Aorta (tissue), 5 donors: ENCODE measurements at regions not wholly inside any gene's neighbourhood (a gene's known extent, or its start where the extent isn't known, plus 50 kb on each side); places are given as distances from the start of the nearest gene placed in this dataset.
"Not testable (repeated sequence)": the region's sequence is repeated elsewhere in the genome, so short reads cannot be mapped to it uniquely, and the experiment has no call there.

ENCODE experiments used
- ATAC-seq: fragments of 200-7000 bp; cut with Tn5 transposase; one replicate; pipeline ENCODE4 v1.9.1; 2022; ENCODE audit warnings: moderate library complexity; ENCODE audit not compliant: low FRiP score
- DNase-seq, 2 donors: peaks; one replicate each; pipeline ENCODE4 v3.0.0-alpha.2; 2020
- H3K27ac ChIP-seq, 2 donors: one replicate each; pipeline ENCODE4 v1.5.1; 2013; ENCODE audit warnings: low read length in 2 of 2, mild to moderate bottlenecking in 2 of 2, moderate library complexity in 2 of 2, control low read depth in 1 of 2, inconsistent platforms in 1 of 2, low read depth in 1 of 2
- H3K27me3 ChIP-seq, 2 donors: one replicate each; pipeline ENCODE4 v1.6.1; 2013; ENCODE audit warnings: control low read depth in 1 of 2, low read length in 1 of 2, mild to moderate bottlenecking in 1 of 2, moderate library complexity in 1 of 2; ENCODE audit not compliant: insufficient read depth in 2 of 2, control insufficient read depth in 1 of 2
- H3K36me3 ChIP-seq, 2 donors: one replicate each; pipeline ENCODE4 v1.6.1; 2013; ENCODE audit warnings: control low read depth in 1 of 2, low read length in 1 of 2, mild to moderate bottlenecking in 1 of 2; ENCODE audit not compliant: insufficient read depth in 2 of 2, control insufficient read depth in 1 of 2
- H3K4me1 ChIP-seq, 2 donors: one replicate each; pipeline ENCODE4 v1.6.1; 2013; ENCODE audit warnings: low read length in 2 of 2, control low read depth in 1 of 2, mild to moderate bottlenecking in 1 of 2, moderate library complexity in 1 of 2; ENCODE audit not compliant: insufficient read depth in 2 of 2, control insufficient read depth in 1 of 2
- H3K4me3 ChIP-seq, 2 donors: one replicate each; pipeline ENCODE4 v1.5.1; 2013; ENCODE audit warnings: low read length in 2 of 2, control low read depth in 1 of 2, mild to moderate bottlenecking in 1 of 2
- H3K9me3 ChIP-seq: one replicate; pipeline ENCODE4 v1.6.1; 2013; ENCODE audit warnings: mild to moderate bottlenecking, low read length; ENCODE audit not compliant: control insufficient read depth
- WGBS, 2 donors: extraction: QIAGEN DNeasy Blood & Tissue Kit; methylation state at CpG; one replicate each; pipeline ENCODE4 v1.1.7; 2013; 5-methylcytosine and 5-hydroxymethylcytosine counted together
- intact Hi-C, 2 donors: fragments of 100-400 bp; cut with DNase I; formaldehyde crosslinking; loops; one replicate each; pipeline versions ENCODE4 v1.14.2 to v1.15.0; 2022
- donor health status: healthy with polysubstance abuse.
- donor health status: Bipolar disorder and iron deficiency.
- donor health status: DM: no; HTN: no; CAD: no.
- donor health status: DM: no; HTN: no; CAD: no.
- donor health status: DM: yes; HTN: yes; CAD: no.

DNA sequence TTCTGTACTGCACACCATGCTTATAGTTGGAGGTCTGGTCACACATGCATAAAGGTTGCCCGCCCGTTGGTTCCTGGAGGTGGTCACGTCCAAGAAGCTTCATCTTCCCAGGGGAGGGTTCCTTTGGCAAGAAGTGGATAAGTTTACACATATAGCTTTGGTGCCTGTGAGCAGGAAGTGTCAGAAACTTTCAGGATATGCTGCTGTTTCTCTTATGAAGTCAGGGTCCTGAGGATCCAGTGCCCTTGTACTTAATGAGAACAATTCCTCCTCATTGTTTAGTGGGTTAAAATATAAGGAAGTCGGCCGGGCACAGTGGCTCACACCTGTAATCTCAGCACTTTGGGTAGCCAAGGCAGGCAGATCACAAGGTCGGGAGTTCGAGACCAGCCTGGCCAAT, 115.5 kb upstream of the DUSP22 start:
- H3K27me3 ChIP-seq = no peaks in the 10 kb centered on the region
- intact Hi-C loops = no loop called here
- peaks cover 1% of the 10 kb centered on the region for H3K9me3 ChIP-seq
- ATAC-seq (no peak), DNase-seq (no peak)
- no peaks in the 10 kb centered on the region for H3K4me1 ChIP-seq
- 78 to 79% methylated on average over 7 of the region's 7 CpGs for WGBS, 2 donors
- H3K27ac ChIP-seq = no peak overlapping the region
- no peak overlapping the region for H3K4me3 ChIP-seq
- no peaks in the 10 kb centered on the region for H3K36me3 ChIP-seq

DNA sequence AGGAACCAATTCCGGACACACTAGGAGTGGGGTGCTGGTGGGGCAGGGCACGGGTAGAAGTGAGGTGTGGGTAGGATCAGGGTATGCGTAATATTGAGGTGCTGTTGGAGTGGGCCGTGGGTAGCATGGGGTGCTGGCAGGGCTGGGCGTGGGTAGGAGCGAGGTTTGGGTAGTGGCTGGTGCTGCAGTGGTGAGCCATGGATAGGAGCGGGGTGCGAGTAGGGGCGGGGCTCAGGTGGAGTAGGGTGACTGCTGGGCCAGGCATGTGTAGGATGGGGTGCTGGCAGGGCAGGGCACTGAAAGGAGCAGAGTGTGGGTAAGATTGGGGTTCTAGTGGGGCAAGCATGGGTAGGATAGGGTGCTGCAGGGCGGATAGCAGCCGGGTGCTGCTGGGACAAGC, 114.2 kb upstream of the DUSP22 start:
- Histone ChIP-seq H3K9me3 (no peaks in the 10 kb centered on the region), H3K4me1 (no peaks in the 10 kb centered on the region), H3K27ac (no peak overlapping the region), H3K36me3 (no peaks in the 10 kb centered on the region), H3K27me3 (no peaks in the 10 kb centered on the region), H3K4me3 (no peak overlapping the region)
- DNase-seq (no peak), ATAC-seq (no peak)
- intact Hi-C loops = no loop called here
- WGBS, 2 donors = 91 to 96% methylated on average over 9 to 11 of the region's 11 CpGs

DNA sequence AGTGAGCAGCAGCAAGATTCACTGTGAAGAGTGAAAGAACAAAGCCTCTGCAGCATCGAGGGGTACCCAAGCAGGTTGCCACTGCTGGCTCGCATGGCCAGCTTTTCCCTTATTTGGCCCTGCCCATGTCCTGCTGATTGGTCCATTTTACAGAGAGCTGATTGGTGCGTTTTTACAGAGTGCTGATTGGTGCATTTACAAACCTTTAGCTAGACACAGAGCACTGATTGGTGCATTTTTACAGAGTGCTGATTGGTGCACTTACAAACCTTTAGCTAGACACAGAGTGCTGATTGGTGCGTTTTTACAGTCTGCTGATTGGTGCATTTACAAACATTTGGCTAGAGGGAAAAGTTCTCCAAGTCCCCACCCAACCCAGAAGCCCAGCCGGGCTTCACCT, 113.4 kb upstream of the DUSP22 start:
- DNase-seq, H3K27ac ChIP-seq, ATAC-seq, H3K27me3 ChIP-seq, H3K9me3 ChIP-seq, H3K4me3 ChIP-seq, H3K36me3 ChIP-seq, H3K4me1 ChIP-seq, intact Hi-C loops: not testable (repeated sequence)
- 90 to 96% methylated on average over 5 of the region's 5 CpGs for WGBS, 2 donors

DNA sequence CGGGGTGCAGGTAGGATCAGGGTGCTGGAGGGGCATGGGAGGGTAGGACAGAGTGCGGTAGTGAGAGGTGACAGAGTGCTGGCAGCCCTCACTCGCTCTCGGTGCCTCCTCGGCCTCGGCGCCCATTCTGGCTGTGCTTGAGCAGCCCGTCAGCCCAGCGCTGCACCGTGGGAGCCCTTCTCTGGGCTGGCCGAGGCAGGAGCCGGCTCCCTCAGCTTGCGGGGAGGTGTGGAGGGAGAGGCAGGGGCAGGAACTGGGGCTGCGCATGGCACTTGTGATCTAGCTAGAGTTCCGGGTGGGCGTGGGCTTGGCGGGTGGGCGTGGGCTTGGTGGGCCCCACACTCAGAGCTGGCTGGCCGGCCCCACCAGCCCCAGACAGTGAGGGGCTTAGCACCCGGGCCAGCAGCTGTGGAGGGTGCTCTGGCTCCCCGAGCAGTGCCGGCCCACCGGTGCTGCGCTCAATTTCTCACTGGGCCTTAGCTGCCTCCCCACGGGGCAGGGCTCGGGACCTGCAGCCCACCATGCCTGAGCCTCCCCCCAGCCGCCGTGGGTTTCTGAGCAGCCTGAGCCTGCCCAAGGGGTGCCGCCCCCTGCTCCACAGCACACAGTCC, 112.8 kb upstream of the DUSP22 start:
- Histone ChIP-seq H3K4me1 (no peaks in the 10 kb centered on the region), H3K27me3 (no peaks in the 10 kb centered on the region), H3K27ac (no peak overlapping the region), H3K36me3 (no peaks in the 10 kb centered on the region), H3K9me3 (no peaks in the 10 kb centered on the region), H3K4me3 (no peak overlapping the region)
- DNase-seq = no peak
- intact Hi-C loops = no loop called here
- WGBS, 2 donors = 97% methylated on average over 27 to 29 of the region's 29 CpGs
- ATAC-seq = no peak

DNA sequence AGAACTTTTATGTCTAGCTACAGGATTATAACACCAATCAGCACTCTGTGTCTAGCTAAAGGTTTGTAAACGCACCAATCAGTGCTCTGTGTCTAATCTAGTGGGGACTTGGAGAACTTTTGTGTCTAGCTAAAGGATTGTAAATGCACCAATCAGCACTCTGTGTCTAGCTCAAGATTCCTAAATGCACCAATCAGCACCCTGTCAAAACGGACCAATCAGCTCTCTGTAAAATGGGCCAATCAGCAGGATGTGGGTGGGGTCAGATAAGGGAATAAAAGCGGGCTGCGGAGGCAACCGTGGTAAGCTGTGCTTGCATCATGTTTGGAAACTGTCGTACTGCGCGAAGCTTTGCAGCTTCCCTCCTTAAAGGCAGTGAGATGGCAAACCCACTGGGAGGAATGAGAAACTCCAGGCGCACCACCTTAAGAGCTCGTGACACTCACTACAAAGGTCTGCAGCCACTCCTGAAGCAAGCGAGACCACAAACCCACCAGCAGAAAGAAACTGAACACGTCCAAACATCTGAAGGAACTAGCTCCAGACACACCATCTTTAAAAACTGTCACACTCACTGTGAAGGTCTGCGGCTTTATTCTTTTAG, 112.1 kb upstream of the DUSP22 start:
- intact Hi-C loops, H3K4me3 ChIP-seq, H3K36me3 ChIP-seq, DNase-seq, H3K27me3 ChIP-seq, H3K4me1 ChIP-seq, ATAC-seq, H3K27ac ChIP-seq, H3K9me3 ChIP-seq: not testable (repeated sequence)
- 74 to 76% methylated on average over 13 of the region's 13 CpGs for WGBS, 2 donors

DNA sequence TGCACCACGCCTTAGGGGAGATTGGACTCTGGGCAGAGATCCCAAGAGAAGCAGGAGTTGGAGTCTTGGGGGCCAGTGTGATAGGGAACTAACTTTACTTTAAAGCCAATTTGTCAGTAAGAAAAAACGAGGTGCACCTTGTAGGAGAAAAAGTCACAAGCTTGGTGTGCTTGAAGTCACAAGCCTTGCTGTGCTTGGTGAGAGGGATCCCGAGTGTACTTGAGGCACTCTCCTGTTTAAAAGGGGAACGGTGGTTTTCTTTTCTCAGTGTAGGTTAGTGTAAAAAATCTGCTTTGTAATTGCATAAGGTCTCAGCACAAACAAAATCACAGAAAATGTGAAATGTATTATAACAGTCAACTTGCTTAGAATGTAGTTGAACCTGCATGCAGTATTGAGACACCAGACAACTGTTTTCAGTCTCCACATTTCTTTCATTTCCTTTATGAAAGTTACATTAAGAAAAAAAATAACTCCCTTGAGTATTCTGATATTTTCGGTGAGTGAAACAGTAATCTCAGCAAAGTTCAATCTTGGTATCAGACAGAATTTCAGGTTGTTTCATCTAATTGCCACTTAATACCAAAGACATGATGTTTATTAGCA, 111.1 kb upstream of the DUSP22 start:
- WGBS, 2 donors = 38 to 41% methylated on average over 5 of the region's 5 CpGs
- Histone ChIP-seq H3K9me3 (no peaks in the 10 kb centered on the region), H3K27ac (no peak overlapping the region), H3K4me1 (no peaks in the 10 kb centered on the region), H3K27me3 (no peaks in the 10 kb centered on the region), H3K36me3 (no peaks in the 10 kb centered on the region), H3K4me3 (no peak overlapping the region)
- intact Hi-C loops = no loop called here
- DNase-seq (no peak), ATAC-seq (no peak)

DNA sequence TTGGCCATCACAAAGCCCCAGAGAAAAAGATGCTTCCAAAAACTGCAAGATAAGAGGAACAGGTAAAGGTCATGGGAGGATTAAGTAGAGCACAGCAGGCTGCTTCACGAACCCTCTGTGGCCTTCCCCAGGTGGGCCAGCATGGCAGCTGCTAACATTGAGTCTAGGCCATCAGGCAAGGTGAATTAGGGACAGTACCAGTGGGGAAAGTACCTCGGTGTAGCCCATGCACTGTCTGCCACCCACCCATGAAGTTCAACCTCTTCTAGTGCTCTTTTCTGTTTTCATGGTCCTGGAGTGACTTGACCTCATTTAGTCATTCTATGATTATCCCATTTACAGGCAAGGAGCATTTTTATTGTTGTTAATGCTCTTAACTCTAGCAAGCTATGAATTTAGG, 108.6 kb upstream of the DUSP22 start:
- WGBS, 2 donors = 85 to 91% methylated on average over 2 of the region's 2 CpGs
- no peaks in the 10 kb centered on the region for H3K27me3 ChIP-seq
- no peak overlapping the region for H3K27ac ChIP-seq
- no peak overlapping the region for H3K4me3 ChIP-seq
- DNase-seq (no peak), ATAC-seq (no peak)
- H3K9me3 ChIP-seq = no peaks in the 10 kb centered on the region
- no peaks in the 10 kb centered on the region for H3K36me3 ChIP-seq
- H3K4me1 ChIP-seq = no peaks in the 10 kb centered on the region
- intact Hi-C loops = no loop called here

DNA sequence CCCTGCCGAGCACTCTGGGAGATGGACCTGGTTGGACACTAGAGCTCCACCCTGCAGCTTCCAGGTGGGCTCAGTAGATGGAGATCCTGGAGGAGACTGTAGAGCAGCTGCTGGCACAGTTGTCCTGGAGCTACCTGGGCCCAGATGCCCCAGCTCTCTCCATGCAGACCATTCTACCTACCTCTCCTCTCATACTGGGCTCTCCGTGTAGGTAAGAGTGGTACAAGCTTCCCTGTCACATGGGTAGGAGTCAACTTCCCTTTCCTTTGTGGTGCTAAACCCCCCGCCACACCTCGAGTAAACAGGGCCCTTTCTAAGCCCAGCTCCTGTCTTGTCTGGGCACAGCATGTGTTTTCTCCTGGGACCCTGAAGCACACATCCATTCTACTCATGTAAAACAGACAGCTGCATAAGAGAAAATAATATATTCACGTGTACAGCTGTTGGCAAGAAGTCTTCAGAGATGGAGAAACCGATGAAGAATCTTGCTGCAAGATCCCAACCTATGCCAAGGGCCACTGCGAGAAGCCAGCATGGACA, 108.1 kb upstream of the DUSP22 start:
- DNase-seq = no peak
- no peaks in the 10 kb centered on the region for H3K4me1 ChIP-seq

More for the DNA sequence above, 108.1 kb upstream of the DUSP22 start:
- WGBS, 2 donors = 70 to 76% methylated on average over 7 of the region's 7 CpGs
- intact Hi-C loops = no loop called here
- no peak overlapping the region for H3K27ac ChIP-seq
- H3K27me3 ChIP-seq = no peaks in the 10 kb centered on the region
- ATAC-seq = no peak
- H3K4me3 ChIP-seq = no peak overlapping the region
- no peaks in the 10 kb centered on the region for H3K9me3 ChIP-seq
- no peaks in the 10 kb centered on the region for H3K36me3 ChIP-seq
